ENCODE measurements at regions not wholly inside any gene's neighbourhood (a gene's known extent, or its start where the extent isn't known, plus 50 kb on each side); places are given as distances from the start of the nearest gene placed in this dataset.

DNA sequence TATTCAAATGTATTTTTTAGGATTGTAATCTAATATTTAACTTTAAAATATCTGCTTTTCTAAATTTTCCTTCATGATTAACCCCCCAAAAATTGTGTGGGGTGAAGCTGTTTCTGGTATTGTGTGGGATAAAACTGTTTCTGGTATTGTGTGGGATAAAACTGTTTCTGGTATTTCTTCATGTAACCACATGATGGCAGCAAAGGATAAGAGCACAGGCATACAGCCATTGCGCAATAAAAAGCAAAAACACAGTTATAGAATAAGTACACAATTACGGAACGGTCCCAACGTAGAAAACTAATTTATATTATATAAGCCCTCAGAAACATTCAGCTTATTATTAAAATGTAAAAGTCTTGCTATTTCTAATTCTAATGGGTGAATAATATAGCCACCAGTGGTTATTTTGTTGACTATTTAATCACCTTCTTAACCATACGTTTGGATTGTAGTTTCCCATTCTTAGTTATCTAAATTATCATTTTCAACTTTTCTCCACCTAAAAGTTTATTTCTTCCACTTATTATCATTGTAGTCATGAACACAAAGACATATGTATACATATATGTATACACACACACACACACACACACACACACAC, 333.9 kb upstream of the FSTL5 start:
- Histone ChIP-seq H2BK20ac (ENCODE audit: low read length) (no peak overlapping the region), H3K79me2 (ENCODE audit: control insufficient read depth in 1 of 2, insufficient read depth in 2 of 2, low read length in 2 of 2) (no peaks in the 10 kb centered on the region), H2BK5ac (ENCODE audit: low read depth, low read length) (no peak overlapping the region), H2BK120ac (replicated peaks; ENCODE audit: low read depth, low read length) (no peak overlapping the region), H3K4me1 (replicated peaks in 1 of 4; ENCODE audit: control insufficient read depth in 3 of 4, insufficient read depth in 4 of 4, low read length in 3 of 4) (no peaks in the 10 kb centered on the region), H3K23me2 (ENCODE audit: low read depth, low read length) (no peaks in the 10 kb centered on the region), H2AK5ac (ENCODE audit: low read depth, low read length) (no peak overlapping the region), H3K18ac (ENCODE audit: extremely low read depth, low read length) (no peak overlapping the region), H4K8ac (ENCODE audit: extremely low read depth, insufficient read depth, low read length) (no peak overlapping the region), H3K4me3 (ENCODE audit: extremely low read depth in 1 of 4, insufficient read depth in 2 of 4, low read depth in 3 of 4, low read length in 4 of 4) (no peak overlapping the region), H3K9ac (replicated peaks in 1 of 4; ENCODE audit: extremely low read depth in 1 of 4, low read depth in 3 of 4, low read length in 3 of 4) (no peak overlapping the region), H2BK12ac (ENCODE audit: low read depth, low read length) (no peak overlapping the region), H3K36me3 (ENCODE audit: control insufficient read depth in 2 of 4, insufficient read depth in 4 of 4, low read length in 3 of 4) (no peaks in the 10 kb centered on the region), H3K4me2 (ENCODE audit: insufficient read depth in 1 of 2, low read depth in 2 of 2, low read length in 2 of 2) (no peak overlapping the region), H3K56ac (replicated peaks; ENCODE audit: insufficient read length, low read depth, low read length) (no peak overlapping the region), H3K4ac (replicated peaks; ENCODE audit: insufficient read length, low read depth, low read length) (no peak overlapping the region), H4K91ac (replicated peaks; ENCODE audit: insufficient read length, low read length) (no peak overlapping the region), H3K23ac (ENCODE audit: insufficient read length) (no peak overlapping the region), H2AFZ (ENCODE audit: low read length) (no peak overlapping the region), H3K79me1 (ENCODE audit: low read depth, low read length) (no peaks in the 10 kb centered on the region), H2BK15ac (ENCODE audit: low read length) (no peak overlapping the region), H3K27me3 (replicated peaks in 1 of 4; ENCODE audit: control insufficient read depth in 3 of 4, extremely low read depth in 1 of 4, insufficient read depth in 3 of 4, low read length in 3 of 4) (no peaks in the 10 kb centered on the region), H4K5ac (ENCODE audit: insufficient read length, low read depth, low read length) (no peak overlapping the region), H3K27ac (ENCODE audit: low read depth, low read length) (no peak overlapping the region), H3K14ac (ENCODE audit: insufficient read length) (no peak overlapping the region), H3K9me3 (ENCODE audit: insufficient read depth in 2 of 2, low read depth in 1 of 2, low read length in 1 of 2) (no peaks in the 10 kb centered on the region), H4K20me1 (replicated peaks in 1 of 2; ENCODE audit: control insufficient read depth in 1 of 2, insufficient read depth in 2 of 2, low read length in 2 of 2) (no peaks in the 10 kb centered on the region)
- WGBS, 2 experiments (ENCODE audit: extremely low coverage in 1 of 2, insufficient coverage in 1 of 2, insufficient read length in 1 of 2, insufficient replicate concordance in 2 of 2, low coverage in 1 of 2, low lambda C conversion rate in 2 of 2, missing lambda C conversion rate in 1 of 2), result 43% methylated on average over 5 of the region's 5 CpGs; no CpG with 5 or more reads in 1 of the 2 experiments
- ChIA-PET CTCF (ENCODE audit: partially characterized antibody) (interaction anchor here (0.6 to 3.6 kb wide), 43 partner anchors 10 to 1151 kb away, joined by 3 to 29 read pairs (median 3); no protein-coding TSS in a partner anchor), POLR2A (ENCODE audit: partially characterized antibody) (no interaction called here)
- FAIRE-seq (peak; percentile 82), DNase-seq (ENCODE audit: low read depth in 1 of 2, low spot score in 2 of 2) (no peak)
- peak; percentile 100 for TF ChIP-seq CEBPB (IDR thresholded peaks at IDR 0.05; ENCODE audit: low read depth, low read length)
- TF ChIP-seq, protein P1, sequence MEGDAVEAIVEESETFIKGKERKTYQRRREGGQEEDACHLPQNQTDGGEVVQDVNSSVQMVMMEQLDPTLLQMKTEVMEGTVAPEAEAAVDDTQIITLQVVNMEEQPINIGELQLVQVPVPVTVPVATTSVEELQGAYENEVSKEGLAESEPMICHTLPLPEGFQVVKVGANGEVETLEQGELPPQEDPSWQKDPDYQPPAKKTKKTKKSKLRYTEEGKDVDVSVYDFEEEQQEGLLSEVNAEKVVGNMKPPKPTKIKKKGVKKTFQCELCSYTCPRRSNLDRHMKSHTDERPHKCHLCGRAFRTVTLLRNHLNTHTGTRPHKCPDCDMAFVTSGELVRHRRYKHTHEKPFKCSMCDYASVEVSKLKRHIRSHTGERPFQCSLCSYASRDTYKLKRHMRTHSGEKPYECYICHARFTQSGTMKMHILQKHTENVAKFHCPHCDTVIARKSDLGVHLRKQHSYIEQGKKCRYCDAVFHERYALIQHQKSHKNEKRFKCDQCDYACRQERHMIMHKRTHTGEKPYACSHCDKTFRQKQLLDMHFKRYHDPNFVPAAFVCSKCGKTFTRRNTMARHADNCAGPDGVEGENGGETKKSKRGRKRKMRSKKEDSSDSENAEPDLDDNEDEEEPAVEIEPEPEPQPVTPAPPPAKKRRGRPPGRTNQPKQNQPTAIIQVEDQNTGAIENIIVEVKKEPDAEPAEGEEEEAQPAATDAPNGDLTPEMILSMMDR (IDR thresholded peaks at IDR 0.05; ENCODE audit: control extremely low read depth in 1 of 3, insufficient read depth in 1 of 3, low read depth in 1 of 3, low read length in 3 of 3), result peak in 2 of 3 experiments; percentile 53 to 61; a peak in 3 of 4 replicates
- TF ChIP-seq RXRA (IDR thresholded peaks at IDR 0.05; ENCODE audit: insufficient read depth, low read depth, low read length), result no peak
- 0 out of 2 replicates have a peak, but pooled peaks have one; percentile 2 for TF ChIP-seq TEAD4 (IDR thresholded peaks at IDR 0.05; ENCODE audit: low read depth, low read length)
- peak; percentile 94 to 96 for TF ChIP-seq RAD21 (IDR thresholded peaks at IDR 0.05 in 1 of 2, conservative IDR thresholded peaks at IDR 0.05 in 1 of 2; ENCODE audit: low read depth in 2 of 2, low read length in 2 of 2)

Measured in H1 (cell line).